ENCODE measurements at regions not wholly inside any gene's neighbourhood (a gene's known extent, or its start where the extent isn't known, plus 50 kb on each side); places are given as distances from the start of the nearest gene placed in this dataset.

GRCh38 chr6:149176971-149177667 is 140.4 kb upstream of the TAB2 start:
- ATAC-seq (no peak), DNase-seq (ENCODE audit: low spot score) (no peak)
- Mint-ChIP-seq H3K9me3 (peaks cover 5% of the 10 kb centered on the region; the same call in 2 of the 3 replicates), H3K4me3 (no peak overlapping the region), H3K27ac (no peak overlapping the region), H3K36me3 (ENCODE audit: low read depth) (no peaks in the 10 kb centered on the region; the same call in 2 of the 3 replicates), H3K4me1 (no peaks in the 10 kb centered on the region), H3K27me3 (ENCODE audit: insufficient read depth, low read depth, poor library complexity) (peaks cover 5% of the 10 kb centered on the region)
- H3K4me1 ChIP-seq (ENCODE audit: insufficient read depth) = no peaks in the 10 kb centered on the region
- TF ChIP-seq JUNB (IDR thresholded peaks at IDR 0.05; ENCODE audit: unreplicated experiment) (no peak), REST (IDR thresholded peaks at IDR 0.05; ENCODE audit: unreplicated experiment) (no peak), CREB1 (CRISPR knock-in tag; IDR thresholded peaks at IDR 0.05; ENCODE audit: low read depth) (no peak), STAT1 (IDR thresholded peaks at IDR 0.05; ENCODE audit: unreplicated experiment) (no peak), EZH2phosphoT487 (IDR thresholded peaks at IDR 0.05; ENCODE audit: unreplicated experiment) (no peak), NANOG (IDR thresholded peaks at IDR 0.05; ENCODE audit: borderline replicate concordance) (no peak), ZNF331 (CRISPR knock-in tag; IDR thresholded peaks at IDR 0.05; ENCODE audit: low read depth) (no peak), ZNF462 (CRISPR knock-in tag; IDR thresholded peaks at IDR 0.05) (no peak), ZNF114 (CRISPR knock-in tag; IDR thresholded peaks at IDR 0.05) (no peak), EZH2 (IDR thresholded peaks at IDR 0.05; ENCODE audit: low read depth, unreplicated experiment) (no peak), POLR2AphosphoS5 (IDR thresholded peaks at IDR 0.05; ENCODE audit: low read depth) (no peak)
- TF ChIP-seq, protein P1, sequence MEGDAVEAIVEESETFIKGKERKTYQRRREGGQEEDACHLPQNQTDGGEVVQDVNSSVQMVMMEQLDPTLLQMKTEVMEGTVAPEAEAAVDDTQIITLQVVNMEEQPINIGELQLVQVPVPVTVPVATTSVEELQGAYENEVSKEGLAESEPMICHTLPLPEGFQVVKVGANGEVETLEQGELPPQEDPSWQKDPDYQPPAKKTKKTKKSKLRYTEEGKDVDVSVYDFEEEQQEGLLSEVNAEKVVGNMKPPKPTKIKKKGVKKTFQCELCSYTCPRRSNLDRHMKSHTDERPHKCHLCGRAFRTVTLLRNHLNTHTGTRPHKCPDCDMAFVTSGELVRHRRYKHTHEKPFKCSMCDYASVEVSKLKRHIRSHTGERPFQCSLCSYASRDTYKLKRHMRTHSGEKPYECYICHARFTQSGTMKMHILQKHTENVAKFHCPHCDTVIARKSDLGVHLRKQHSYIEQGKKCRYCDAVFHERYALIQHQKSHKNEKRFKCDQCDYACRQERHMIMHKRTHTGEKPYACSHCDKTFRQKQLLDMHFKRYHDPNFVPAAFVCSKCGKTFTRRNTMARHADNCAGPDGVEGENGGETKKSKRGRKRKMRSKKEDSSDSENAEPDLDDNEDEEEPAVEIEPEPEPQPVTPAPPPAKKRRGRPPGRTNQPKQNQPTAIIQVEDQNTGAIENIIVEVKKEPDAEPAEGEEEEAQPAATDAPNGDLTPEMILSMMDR (conservative IDR thresholded peaks at IDR 0.05; ENCODE audit: low read depth in 2 of 2) = no peak
- H4K20me1 ChIP-seq (replicated peaks; ENCODE audit: insufficient read depth) = no peaks in the 10 kb centered on the region
- H3K79me2 ChIP-seq (replicated peaks; ENCODE audit: insufficient read depth) = no peaks in the 10 kb centered on the region
- no peaks in the 10 kb centered on the region for H3K27me3 ChIP-seq (ENCODE audit: insufficient read depth)
- no peak overlapping the region for H2AFZ ChIP-seq
- H3K9me2 ChIP-seq (ENCODE audit: insufficient read depth) = 0 out of 2 replicates have a peak, but pooled peaks cover 8% of the 10 kb centered on the region
- H3K27ac ChIP-seq (ENCODE audit: low read depth) = no peak overlapping the region
- no peaks in the 10 kb centered on the region for H3F3A ChIP-seq (replicated peaks; ENCODE audit: low read depth)
- H3K4me2 ChIP-seq = no peak overlapping the region
- no peak overlapping the region for H3K4me3 ChIP-seq
- H3K36me3 ChIP-seq (ENCODE audit: insufficient read depth) = no peaks in the 10 kb centered on the region
